K562 (cell line): ENCODE measurements at regions not wholly inside any gene's neighbourhood (a gene's known extent, or its start where the extent isn't known, plus 50 kb on each side); places are given as distances from the start of the nearest gene placed in this dataset.
A peak's percentile ranks its signal among the peaks of the same experiment; 100 is the strongest.

ENCODE experiments used
- CBX5 ChIP-seq: IDR thresholded peaks from 2 replicates; pipeline ENCODE4 v1.6.1; 2014; ENCODE audit warnings: low read depth, borderline replicate concordance
- CTCFL ChIP-seq: IDR thresholded peaks from 2 replicates; pipeline ENCODE4 v1.6.1; 2011; ENCODE audit warnings: borderline replicate concordance, low read depth, mild to moderate bottlenecking, moderate library complexity, low read length; ENCODE audit not compliant: insufficient read depth, poor library complexity, severe bottlenecking
- FOSL1 ChIP-seq: fragments of 200-800 bp; sonication (Bioruptor generic); conservative IDR thresholded peaks from 2 replicates; pipeline ENCODE4 v1.6.1; 2016; ENCODE audit warnings: missing genetic modification characterization, missing compliant biosample characterization
- FOXK1 ChIP-seq: sonication (generic); formaldehyde crosslinking; IDR thresholded peaks from 2 replicates; pipeline ENCODE4 v1.8.0; 2022; ENCODE audit warnings: missing genetic modification reagents, mild to moderate bottlenecking, borderline replicate concordance
- HDAC1 ChIP-seq, 2 experiments: fragments of 450-650 bp; IDR thresholded peaks; 2 replicates each; pipeline ENCODE4 v1.6.1; 2016 to 2017; ENCODE audit warnings: inconsistent platforms in 1 of 2, mild to moderate bottlenecking in 1 of 2, moderate library complexity in 1 of 2
- HDAC2 ChIP-seq: fragments of 450-650 bp; IDR thresholded peaks from 2 replicates; pipeline ENCODE4 v1.6.1; 2016; ENCODE audit warnings: mild to moderate bottlenecking
- MAZ ChIP-seq, 2 experiments: fragments of 450-650 bp in 1 of 2; sonication (generic) in 1 of 2; formaldehyde crosslinking; IDR thresholded peaks in 1 of 2; conservative IDR thresholded peaks in 1 of 2; 2 replicates each; pipeline versions ENCODE4 v1.4.0 to v1.5.0; 2020; ENCODE audit warnings: mild to moderate bottlenecking in 1 of 2, missing genetic modification reagents in 1 of 2
- PHF8 ChIP-seq: fragments of 200-600 bp; sonication (generic); IDR thresholded peaks from 2 replicates; pipeline ENCODE4 v1.6.1; 2012; ENCODE audit warnings: mixed run types, mild to moderate bottlenecking, inconsistent platforms, low read length, moderate library complexity, borderline replicate concordance
- RAD21 ChIP-seq, 2 experiments: fragments of 250-450 bp in 1 of 2; fragments of 450-650 bp in 1 of 2; sonication (Bioruptor Pico) in 1 of 2; formaldehyde crosslinking in 1 of 2; IDR thresholded peaks in 1 of 2; conservative IDR thresholded peaks in 1 of 2; 2 replicates each; pipeline versions ENCODE4 v1.4.0 to v1.8.0; 2020 to 2022; ENCODE audit warnings: mild to moderate bottlenecking in 2 of 2, moderate library complexity in 1 of 2
- RCOR1 ChIP-seq, 2 experiments: IDR thresholded peaks; 2 replicates each; pipeline ENCODE4 v1.6.1; 2012; ENCODE audit warnings: low read depth in 2 of 2, low read length in 2 of 2, borderline replicate concordance in 1 of 2, improper control_type of control experiment in 1 of 2
- SMARCE1 ChIP-seq: fragments of 450-650 bp; IDR thresholded peaks from 2 replicates; pipeline ENCODE4 v1.7.1; 2016; ENCODE audit warnings: mild to moderate bottlenecking
- VEZF1 ChIP-seq: fragments of 200-800 bp; sonication (Bioruptor generic); IDR thresholded peaks from 2 replicates; pipeline ENCODE4 v1.6.1; 2017; ENCODE audit warnings: missing genetic modification characterization, missing compliant biosample characterization
- ZFPM2 ChIP-seq: fragments of 250-450 bp; sonication (Bioruptor Pico); IDR thresholded peaks from 2 replicates; pipeline ENCODE4 v1.5.1; 2022; ENCODE audit warnings: mild to moderate bottlenecking
- ZNF592 ChIP-seq: fragments of 450-650 bp; IDR thresholded peaks from 2 replicates; pipeline ENCODE4 v1.6.1; 2017; ENCODE audit warnings: antibody characterized with exemption, mild to moderate bottlenecking
- ZNF740 ChIP-seq, 3 experiments: fragments of 200-800 bp in 1 of 3; sonication (Bioruptor generic) in 1 of 3; sonication (generic) in 1 of 3; formaldehyde crosslinking in 1 of 3; IDR thresholded peaks; 2 replicates each; pipeline versions ENCODE4 v1.6.1 to v1.8.0; 2016 to 2022; ENCODE audit warnings: mild to moderate bottlenecking in 2 of 3, missing compliant biosample characterization in 2 of 3, missing genetic modification characterization in 2 of 3, missing genetic modification reagents in 1 of 3

GRCh38 chr7:142412551-142413193, 154.8 kb upstream of the PRSS58 start (continued):
- TF ChIP-seq RAD21 (CRISPR knock-in tag; conservative IDR thresholded peaks at IDR 0.05 in 1 of 2, IDR thresholded peaks at IDR 0.05 in 1 of 2) (peak in 1 of 2 experiments; percentile 28; a peak in 1 of 4 replicates), ZNF740 (CRISPR knock-in tag; IDR thresholded peaks at IDR 0.05) (0 out of 2 replicates have a peak, but pooled peaks have one; percentile 34), ZNF740 (tag; IDR thresholded peaks at IDR 0.05) (no peak; a peak in 1 of 4 replicates), ZFPM2 (CRISPR knock-in tag) (no peak), HDAC2 (peak; percentile 48; the same call in 1 of the 2 replicates), MAZ (CRISPR knock-in tag; conservative IDR thresholded peaks at IDR 0.05 in 1 of 2, IDR thresholded peaks at IDR 0.05 in 1 of 2) (peak in 1 of 2 experiments; percentile 61; a peak in 1 of 4 replicates), ZNF592 (no peak), CBX5 (peak; percentile 17; the same call in 1 of the 2 replicates), HDAC1 (IDR thresholded peaks at IDR 0.05) (peak in 1 of 2 experiments; percentile 72; a peak in 1 of 4 replicates), SMARCE1 (peak; percentile 31; the same call in 1 of the 2 replicates), FOSL1 (tag) (peak; percentile 54), RCOR1 (IDR thresholded peaks at IDR 0.05; ENCODE audit: borderline replicate concordance in 1 of 2, low read depth in 2 of 2, low read length in 2 of 2) (peak; percentile 60 to 74; a peak in 3 of 4 replicates), PHF8 (no peak), VEZF1 (peak; percentile 71), FOXK1 (CRISPR knock-in tag) (0 out of 2 replicates have a peak, but pooled peaks have one; percentile 36), CTCFL (peak; percentile 48)
